ENCODE measurements at regions not wholly inside any gene's neighbourhood (a gene's known extent, or its start where the extent isn't known, plus 50 kb on each side); places are given as distances from the start of the nearest gene placed in this dataset.

- FAIRE-seq = no peak
- no peaks in the 10 kb centered on the region for H3K9me3 ChIP-seq (ENCODE audit: control insufficient read depth in 2 of 3, insufficient read depth in 1 of 3, low read length in 3 of 3)
- no peak overlapping the region for H3K4me3 ChIP-seq (ENCODE audit: low read length in 3 of 3)
- TF ChIP-seq, protein P1, sequence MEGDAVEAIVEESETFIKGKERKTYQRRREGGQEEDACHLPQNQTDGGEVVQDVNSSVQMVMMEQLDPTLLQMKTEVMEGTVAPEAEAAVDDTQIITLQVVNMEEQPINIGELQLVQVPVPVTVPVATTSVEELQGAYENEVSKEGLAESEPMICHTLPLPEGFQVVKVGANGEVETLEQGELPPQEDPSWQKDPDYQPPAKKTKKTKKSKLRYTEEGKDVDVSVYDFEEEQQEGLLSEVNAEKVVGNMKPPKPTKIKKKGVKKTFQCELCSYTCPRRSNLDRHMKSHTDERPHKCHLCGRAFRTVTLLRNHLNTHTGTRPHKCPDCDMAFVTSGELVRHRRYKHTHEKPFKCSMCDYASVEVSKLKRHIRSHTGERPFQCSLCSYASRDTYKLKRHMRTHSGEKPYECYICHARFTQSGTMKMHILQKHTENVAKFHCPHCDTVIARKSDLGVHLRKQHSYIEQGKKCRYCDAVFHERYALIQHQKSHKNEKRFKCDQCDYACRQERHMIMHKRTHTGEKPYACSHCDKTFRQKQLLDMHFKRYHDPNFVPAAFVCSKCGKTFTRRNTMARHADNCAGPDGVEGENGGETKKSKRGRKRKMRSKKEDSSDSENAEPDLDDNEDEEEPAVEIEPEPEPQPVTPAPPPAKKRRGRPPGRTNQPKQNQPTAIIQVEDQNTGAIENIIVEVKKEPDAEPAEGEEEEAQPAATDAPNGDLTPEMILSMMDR (IDR thresholded peaks at IDR 0.05; ENCODE audit: borderline replicate concordance, extremely low read depth, insufficient read depth) = no peak
- intact Hi-C loops (cut with DNase I) = no loop called here
- peak in 2 of 5 donors; percentile 7 to 28 for DNase-seq
- H3K4me1 ChIP-seq (ENCODE audit: control insufficient read depth in 2 of 3, insufficient read depth in 2 of 3, low read depth in 1 of 3, low read length in 3 of 3) = no peaks in the 10 kb centered on the region
- H3K9ac ChIP-seq (ENCODE audit: low read length in 3 of 3) = no peak overlapping the region
- no peaks in the 10 kb centered on the region for H3K27me3 ChIP-seq (ENCODE audit: control insufficient read depth, insufficient read depth, low read length)
- H3K36me3 ChIP-seq (ENCODE audit: control insufficient read depth in 2 of 3, insufficient read depth in 3 of 3, low read length in 3 of 3) = no peaks in the 10 kb centered on the region
- no peak overlapping the region for H3K27ac ChIP-seq (ENCODE audit: low read depth in 2 of 2, low read length in 2 of 2)
Observed at GRCh38 chr13:86877441-86877840, 793.7 kb upstream of the SLITRK5 start.

GRCh38 chr13:86878781-86879180 is 792.4 kb upstream of the SLITRK5 start:
- H3K27me3 ChIP-seq (ENCODE audit: control insufficient read depth, insufficient read depth, low read length) = no peaks in the 10 kb centered on the region
- no peak for FAIRE-seq
- no peaks in the 10 kb centered on the region for H3K4me1 ChIP-seq (ENCODE audit: control insufficient read depth in 2 of 3, insufficient read depth in 2 of 3, low read depth in 1 of 3, low read length in 3 of 3)
- no peaks in the 10 kb centered on the region for H3K36me3 ChIP-seq (ENCODE audit: control insufficient read depth in 2 of 3, insufficient read depth in 3 of 3, low read length in 3 of 3)
- DNase-seq = no peak
- TF ChIP-seq, protein P1 (IDR thresholded peaks at IDR 0.05; ENCODE audit: borderline replicate concordance, extremely low read depth, insufficient read depth) = no peak
- no peak overlapping the region for H3K27ac ChIP-seq (ENCODE audit: low read depth in 2 of 2, low read length in 2 of 2)
- no peak overlapping the region for H3K4me3 ChIP-seq (ENCODE audit: low read length in 3 of 3)
- no peak overlapping the region for H3K9ac ChIP-seq (ENCODE audit: low read length in 3 of 3)
- intact Hi-C loops (cut with DNase I) = no loop called here
- no peaks in the 10 kb centered on the region for H3K9me3 ChIP-seq (ENCODE audit: control insufficient read depth in 2 of 3, insufficient read depth in 1 of 3, low read length in 3 of 3)

- intact Hi-C loops (cut with DNase I) = no loop called here
- FAIRE-seq (no peak), DNase-seq (no peak)
Observed at GRCh38 chr13:86881390-86881789, 789.8 kb upstream of the SLITRK5 start.

More at GRCh38 chr13:86881390-86881789, 789.8 kb upstream of the SLITRK5 start:
- Histone ChIP-seq H3K4me1 (ENCODE audit: control insufficient read depth in 2 of 3, insufficient read depth in 2 of 3, low read depth in 1 of 3, low read length in 3 of 3) (no peaks in the 10 kb centered on the region), H3K27me3 (ENCODE audit: control insufficient read depth, insufficient read depth, low read length) (no peaks in the 10 kb centered on the region), H3K36me3 (ENCODE audit: control insufficient read depth in 2 of 3, insufficient read depth in 3 of 3, low read length in 3 of 3) (no peaks in the 10 kb centered on the region), H3K4me3 (ENCODE audit: low read length in 3 of 3) (no peak overlapping the region), H3K27ac (ENCODE audit: low read depth in 2 of 2, low read length in 2 of 2) (no peak overlapping the region), H3K9ac (ENCODE audit: low read length in 3 of 3) (no peak overlapping the region), H3K9me3 (ENCODE audit: control insufficient read depth in 2 of 3, insufficient read depth in 1 of 3, low read length in 3 of 3) (no peaks in the 10 kb centered on the region)
- TF ChIP-seq, protein P1 (IDR thresholded peaks at IDR 0.05; ENCODE audit: borderline replicate concordance, extremely low read depth, insufficient read depth) = no peak

Measured in kidney (tissue), 13 donors.